HG03378 (cell line): ENCODE measurements at regions not wholly inside any gene's neighbourhood (a gene's known extent, or its start where the extent isn't known, plus 50 kb on each side); places are given as distances from the start of the nearest gene placed in this dataset.

Experiments
- ATAC-seq: cut with Tn5 transposase; IDR thresholded peaks from one replicate; pipeline ENCODE4 v1.9.1; 2021; ENCODE audit warnings: mild to moderate bottlenecking, moderate library complexity; ENCODE audit not compliant: unreplicated experiment

DNA sequence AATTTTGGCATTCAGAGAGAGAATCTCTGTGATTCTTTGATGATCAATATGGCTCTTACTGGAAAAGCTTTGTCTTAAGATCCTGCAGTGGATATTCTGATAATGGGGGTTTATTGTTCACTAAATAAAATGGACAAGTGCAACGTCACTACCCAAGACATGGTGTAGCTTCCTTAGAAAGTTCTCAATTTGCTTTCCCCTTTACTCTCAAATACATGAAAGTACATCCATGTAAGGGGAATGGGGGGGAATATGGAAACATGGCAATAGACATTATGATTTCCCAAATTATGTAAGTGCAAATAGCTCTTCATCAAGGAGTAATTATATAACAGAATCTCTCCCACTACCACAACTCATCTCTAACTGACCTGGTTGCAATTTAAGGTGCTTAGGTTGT, 126.3 kb upstream of the DPYD start:
- no peak for ATAC-seq

DNA sequence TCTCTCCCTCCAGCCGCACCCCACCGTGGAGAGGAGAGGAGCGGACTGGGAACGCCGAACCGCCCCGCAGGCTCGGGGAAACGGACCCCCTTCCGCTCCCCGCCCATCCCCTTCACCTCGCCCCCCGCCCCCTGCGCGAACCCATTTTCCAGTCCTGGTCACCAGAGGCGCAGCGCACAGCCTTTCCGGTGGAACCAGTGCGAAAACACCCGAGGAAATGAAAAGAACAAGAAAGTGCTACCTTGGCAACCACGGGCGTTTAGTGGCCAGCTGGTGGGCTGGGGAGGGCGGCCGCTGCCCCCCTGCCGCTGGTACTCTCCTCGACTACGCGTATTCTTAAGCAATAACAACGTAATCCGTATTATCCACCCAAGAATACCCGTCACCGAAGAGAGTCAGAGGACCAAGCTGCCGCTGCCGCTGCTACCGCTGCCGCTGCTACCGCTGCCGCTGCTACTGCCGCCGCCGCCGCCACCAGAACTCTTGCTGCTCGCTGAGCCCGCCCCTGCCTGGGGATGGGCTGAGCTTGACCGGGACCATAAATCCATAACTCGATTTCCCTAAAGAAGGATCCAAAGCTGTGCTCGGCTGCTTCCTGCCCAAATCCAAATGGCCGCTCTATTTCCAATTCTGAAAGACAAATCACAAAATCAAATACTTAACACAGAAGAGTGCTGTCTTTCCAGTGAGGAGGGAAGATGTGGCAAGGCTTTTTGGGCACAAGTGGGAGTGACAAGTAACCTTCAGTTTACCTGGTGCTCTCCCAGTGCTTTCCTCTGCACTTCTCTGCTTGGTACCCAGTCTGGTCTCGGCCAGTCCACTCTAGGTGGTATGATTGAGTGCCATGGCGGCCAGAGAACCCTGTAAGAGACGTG, 125.2 kb upstream of the DPYD start:
- no peak for ATAC-seq

DNA sequence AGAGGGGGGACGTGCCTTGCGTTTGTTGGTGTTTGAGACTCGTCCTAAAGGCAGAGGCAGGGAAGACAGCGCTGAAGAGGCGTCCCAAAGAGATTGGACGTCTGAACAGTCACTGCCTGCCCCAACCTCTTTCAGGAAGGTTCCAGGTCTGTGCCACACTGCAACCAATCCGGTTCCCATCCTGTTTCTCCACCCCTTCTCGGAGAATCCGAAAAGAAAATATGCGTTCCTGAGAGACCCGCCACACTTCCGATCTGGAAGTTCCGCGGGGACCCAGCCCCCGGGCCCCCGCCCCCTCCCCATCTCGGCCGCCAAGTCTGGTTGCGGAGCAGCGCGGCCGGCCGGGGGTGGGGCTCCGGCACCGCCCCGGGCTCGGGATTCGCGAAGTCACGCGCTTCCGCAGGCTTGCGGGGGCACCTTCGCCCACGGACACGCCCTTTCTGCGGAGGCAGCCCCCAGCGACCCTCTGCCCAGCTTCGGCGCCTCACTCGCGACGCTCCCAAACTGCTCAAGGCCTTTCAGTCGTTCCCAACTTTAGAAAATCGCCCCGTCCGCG, 124.5 kb upstream of the DPYD start:
- no peak for ATAC-seq

DNA sequence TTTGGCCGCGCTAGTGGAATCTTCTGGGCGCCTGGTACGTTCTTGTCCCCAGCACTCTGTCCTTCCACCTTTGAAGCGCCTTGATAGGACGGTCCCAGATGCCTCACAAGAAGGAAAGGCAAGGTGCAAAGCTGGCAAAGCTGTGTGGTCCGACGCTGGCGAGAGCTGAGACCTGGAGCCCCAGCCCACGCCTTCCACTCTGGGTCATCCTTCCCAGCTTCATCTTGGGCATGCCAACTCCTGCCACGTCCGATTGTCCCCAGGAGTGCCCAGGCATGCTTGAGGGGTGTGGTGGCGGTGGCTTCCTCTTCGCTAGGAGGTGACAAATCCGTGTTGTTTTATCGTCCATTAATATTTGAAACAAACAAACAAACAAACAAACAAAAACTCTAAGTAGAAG, 123.9 kb upstream of the DPYD start:
- ATAC-seq: no peak

DNA sequence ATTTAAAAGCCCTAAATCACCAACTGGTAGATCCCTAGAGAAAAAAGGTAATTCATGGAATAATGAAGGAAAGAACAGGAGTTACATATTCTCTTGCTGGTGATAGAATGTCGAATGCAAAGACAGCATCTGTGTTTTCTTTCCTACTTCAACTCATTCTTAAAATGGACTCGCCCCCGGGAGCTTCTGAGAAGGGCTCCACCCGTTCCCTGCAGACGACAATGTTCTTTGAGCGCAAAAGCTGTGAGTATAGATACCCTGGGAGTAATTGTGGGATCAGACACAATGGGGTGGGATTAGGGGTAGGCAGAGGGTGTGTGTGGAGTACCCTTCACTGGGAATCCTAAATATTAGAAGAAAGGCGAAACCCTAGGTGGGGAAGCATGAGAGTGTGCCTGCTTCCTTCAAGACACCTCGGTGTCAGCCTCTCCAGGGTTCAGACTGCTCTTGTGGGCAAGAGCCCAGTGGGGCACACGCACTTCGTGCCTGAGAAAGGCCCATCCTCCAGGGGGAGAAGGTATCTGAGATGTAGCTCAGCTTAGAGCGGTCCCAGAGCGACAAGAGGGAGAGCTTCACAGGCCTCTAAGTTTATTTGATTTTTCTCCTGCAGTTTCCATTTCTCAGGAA, 123.3 kb upstream of the DPYD start:
- no peak for ATAC-seq

DNA sequence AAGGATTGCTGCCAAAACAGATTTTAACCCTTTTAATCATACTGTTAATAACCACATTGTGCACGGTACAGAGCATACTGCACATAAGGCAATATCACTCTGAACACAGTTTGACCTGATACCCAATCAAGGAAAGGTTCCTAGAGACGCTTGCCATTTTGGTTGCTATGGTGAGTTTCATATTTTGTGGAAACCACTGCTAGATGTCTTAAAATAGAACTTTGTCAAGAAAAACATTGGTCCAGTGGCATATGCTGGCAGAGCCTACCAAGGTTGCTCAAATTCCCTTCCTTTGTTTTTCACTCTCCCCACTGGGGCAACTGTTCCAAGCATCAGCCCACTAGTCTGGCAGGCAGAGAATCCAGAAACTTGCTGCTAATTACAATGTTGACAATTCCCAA, 114.8 kb upstream of the DPYD start:
- ATAC-seq: no peak

DNA sequence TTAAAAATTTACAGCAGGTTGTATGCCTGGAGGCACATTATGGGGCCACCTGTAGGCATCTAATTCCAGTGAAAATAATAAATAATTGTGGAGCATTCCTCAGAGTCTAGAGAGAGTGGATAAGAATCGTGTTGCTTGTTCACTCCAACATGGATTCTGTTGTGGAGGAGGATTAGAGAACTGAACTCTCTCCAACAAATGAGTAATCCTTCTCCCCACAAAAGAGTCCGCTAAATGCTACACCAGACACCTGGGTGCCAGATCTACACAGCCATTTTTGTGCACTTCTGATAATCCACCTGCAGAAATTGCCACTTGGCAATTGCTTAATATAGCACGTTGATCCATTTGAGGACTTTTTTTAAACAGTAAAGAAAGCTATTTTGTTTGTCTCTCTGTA, 113.7 kb upstream of the DPYD start:
- no peak for ATAC-seq

DNA sequence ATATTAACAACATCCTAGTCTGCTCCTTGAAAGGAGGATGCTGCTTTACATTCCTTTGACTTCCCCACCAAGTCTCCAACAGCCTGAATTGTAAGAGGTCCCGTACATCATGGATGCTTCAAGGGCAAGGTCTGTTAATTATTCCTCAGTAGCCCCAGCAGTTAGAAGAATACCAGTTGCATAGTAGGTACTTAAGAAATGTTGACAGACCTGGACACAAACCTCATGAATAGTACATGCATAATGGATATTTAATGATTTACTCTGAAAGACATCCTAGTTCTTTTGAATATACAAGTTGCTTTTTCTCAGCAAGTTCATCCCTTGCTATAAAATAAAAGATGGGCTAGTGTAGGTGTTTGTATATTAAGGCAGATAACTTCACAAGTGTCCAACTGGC, 112.1 kb upstream of the DPYD start:
- no peak for ATAC-seq

DNA sequence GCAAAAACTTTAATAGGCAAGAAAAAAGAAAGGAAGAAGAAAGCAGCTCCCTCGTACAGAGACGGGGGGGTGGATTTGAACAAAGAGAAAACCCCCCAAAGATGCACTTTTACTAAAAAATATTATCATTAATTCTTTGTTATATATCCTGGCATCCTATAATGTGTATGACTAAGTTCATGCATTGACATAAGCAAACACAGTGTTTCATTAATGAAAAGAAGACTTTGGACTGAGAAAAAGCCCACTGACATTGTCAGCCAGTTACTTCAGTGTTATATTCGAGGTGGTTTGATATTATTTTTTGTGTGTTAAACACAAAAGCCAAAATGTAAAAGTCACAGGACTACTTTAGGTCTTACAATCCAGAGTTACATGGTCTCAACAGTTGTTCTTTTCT, 110.1 kb upstream of the DPYD start:
- ATAC-seq: no peak

DNA sequence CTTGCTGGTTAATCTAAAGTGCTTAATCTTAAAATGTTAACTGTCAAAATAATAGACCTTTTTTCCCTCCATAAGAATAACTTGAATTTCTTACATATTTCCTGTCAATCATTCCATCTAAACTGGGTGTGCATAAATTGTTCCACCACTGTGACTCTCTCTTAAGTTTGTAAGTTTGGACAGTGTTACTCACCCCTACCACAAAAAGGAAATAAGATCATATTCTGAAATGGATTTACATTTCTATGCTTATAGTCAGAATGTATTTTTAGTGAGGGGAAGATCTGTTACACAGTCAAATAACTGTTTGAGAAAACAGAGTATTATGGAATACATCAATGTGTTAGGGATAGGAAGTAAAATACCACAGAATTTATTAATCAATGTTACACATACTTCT, 109.6 kb upstream of the DPYD start:
- no peak for ATAC-seq

DNA sequence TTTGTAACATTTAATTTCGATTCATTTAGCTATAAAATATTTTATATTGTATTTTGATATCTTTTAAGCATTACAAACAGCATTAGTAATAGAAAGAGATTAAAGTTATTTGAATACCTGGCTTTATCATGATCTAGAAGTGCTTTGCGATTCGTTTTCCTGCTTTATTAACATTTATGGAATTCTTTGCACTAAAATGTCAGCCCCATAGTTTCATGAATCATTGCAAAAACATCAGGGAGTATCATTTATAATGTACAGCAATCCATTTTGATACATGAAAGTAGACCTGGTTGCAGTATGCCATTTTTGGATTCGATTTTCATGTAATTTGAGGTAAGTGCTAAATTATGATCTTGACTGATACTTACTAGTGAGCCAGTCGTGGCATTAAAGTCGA, 108.0 kb upstream of the DPYD start:
- no peak for ATAC-seq

DNA sequence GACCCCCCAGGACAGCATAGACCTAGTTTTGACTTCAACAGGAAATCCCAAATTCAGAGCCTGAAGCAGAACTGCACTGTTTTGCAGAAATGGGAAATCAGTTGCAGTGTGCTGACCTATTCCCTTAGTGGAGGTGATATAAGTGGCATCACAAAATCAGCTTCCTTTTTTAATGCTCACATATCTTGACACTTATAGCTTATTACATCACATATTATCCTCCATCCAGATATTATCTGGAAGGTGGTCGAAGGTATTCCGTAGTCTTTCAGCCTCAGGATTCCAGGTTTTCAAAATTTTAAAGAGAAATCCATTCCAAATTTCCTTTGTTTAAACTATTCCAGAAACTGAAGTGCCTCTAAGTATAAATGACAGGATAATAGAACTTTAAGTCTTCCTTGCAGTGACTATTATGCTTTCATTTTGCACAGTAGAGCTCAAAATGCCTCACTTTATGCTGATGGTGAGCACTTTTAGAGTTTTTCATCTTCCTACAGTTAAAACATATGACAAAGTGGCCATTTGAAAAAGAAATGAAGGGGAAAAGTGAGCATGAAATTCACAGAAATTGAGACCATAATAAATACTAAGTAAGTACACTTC, 106.4 kb upstream of the DPYD start:
- no peak for ATAC-seq

DNA sequence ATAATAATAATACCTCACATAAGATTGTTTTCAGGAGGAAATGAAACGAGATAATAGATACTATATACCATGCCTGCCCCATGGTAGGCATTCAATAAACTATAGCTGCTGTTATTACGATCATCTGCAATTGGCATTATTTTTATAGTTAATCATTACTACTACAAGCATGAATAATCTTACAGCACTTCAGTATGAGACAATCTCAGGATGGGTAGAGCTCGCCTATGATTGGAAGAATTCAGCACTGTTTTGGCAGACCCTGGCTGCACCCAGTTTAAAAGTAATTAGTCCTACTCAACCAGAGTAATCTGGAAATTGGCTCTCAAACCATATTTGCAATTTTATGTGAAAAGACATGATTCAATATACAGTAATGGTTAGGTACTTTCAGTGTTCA, 105.0 kb upstream of the DPYD start:
- ATAC-seq: no peak

DNA sequence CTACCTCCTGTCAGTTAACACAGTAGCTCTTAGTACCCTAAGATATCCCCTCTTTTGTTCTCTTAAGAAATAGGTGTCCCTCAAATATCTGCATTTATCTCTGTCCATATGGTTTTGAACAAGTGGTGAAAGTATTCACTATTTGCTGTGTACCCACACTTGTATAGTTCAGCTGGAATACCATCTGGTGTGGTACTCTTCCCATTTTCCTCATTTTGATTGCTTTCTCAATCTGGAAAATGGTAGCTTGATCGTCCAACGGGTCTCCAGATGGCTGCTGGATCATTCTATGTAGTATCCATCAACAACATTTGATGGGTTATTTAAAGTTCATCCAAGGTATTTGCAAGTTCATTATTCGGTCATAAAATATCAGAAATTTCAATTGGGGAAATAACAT, 100.3 kb upstream of the DPYD start:
- ATAC-seq: no peak

DNA sequence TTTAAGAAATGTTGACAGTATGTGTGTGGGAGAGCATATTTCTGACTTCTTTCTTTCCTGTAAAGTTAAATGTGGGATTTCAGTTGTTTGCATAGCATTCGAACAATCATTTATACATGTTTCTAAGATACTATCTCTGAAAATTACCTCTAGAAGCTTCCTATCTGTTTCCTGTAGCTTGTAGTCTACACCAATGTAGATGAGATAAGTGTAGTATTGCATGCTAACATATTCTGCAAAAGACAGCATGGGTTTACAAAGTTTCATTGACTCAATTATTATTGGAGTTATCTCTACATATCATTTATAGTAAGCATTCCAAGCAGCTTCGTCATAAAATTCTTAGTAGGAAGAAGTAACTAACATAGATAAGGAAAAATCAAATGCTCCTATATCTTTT, 98.9 kb upstream of the DPYD start:
- no peak for ATAC-seq

DNA sequence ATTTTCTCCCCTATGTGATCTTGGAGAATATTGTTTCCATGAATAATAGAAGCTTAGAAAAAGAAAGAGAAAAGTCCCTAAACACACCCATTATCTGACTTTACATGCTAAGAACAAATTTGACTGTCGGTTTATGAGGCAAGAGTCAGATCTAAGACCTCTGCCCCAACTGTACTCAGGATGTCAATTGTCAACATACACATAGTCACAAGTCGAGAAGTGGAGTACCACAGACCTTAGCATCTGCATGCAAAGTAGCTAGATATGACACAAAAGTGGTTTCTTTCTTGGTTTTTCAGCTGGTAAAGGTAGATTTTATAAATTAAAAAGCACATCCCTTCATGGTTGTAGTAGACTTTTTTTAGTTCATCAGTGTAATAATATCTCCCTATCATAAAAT, 97.2 kb upstream of the DPYD start:
- no peak for ATAC-seq

DNA sequence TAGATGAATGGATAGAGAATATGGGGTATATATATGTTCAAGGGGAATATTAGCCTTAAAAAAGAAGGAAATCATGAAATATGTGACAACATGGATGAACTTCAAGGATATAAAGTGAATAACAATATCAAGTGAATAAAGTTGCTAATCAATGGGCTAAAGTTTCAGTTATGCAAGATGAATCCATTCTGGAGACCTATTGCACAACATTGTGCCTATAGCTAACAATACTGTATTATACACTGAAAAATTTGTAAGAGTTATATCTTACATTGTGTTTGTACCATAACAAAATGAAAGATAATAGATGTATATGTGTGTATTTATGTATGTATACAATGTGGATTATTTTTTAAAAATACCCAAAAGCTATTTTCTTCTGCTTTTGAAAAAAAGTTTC, 96.3 kb upstream of the DPYD start:
- ATAC-seq: no peak

DNA sequence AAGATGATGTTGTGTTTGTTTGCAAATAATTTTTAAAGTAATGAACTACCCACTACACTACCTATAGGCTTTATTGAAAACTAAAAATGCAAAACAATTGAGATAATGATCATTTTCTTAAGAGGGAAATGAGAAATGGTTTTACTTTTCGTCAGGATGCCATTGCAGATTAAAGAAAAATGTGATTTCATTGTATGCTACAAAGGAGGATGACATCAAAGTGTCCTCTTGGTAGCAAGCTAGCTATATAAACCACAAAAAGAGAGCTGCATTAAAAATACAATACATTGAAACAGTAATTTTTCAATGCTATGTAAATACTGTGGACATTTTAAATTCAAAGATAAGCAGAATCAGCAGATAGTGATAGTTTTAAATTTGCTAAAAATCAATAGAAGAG, 87.5 kb upstream of the DPYD start:
- no peak for ATAC-seq

DNA sequence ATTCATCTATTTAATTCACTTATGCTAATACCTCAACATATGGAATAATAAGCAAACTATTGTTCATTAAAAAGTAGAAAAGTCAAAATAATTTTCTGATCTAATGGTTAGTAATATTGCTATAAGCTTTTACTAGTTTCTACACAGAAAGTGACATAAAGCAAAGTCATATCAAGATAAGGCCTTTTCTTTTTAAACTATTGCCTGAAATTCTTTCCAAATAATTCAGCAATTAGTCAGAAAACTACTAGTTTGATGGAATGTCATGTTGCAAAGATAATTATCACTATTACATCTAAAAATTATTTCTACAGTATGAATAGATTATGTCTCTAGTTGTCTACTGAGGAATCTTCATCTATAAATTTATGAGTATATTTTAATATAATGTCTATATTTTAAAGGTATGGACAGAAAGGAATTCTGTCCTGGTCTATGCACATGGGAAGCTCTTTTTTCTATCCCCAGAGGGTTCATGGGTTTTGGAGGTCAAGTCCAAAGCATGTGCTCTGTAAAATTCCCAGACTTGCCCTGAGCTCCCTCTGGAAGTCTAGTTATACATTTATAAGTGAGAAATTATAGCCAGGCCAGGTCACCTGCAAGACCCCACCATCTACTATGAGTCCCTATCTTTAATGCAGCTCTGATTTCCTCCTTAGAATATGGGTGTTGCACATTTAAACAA, 84.6 kb upstream of the DPYD start:
- no peak for ATAC-seq

DNA sequence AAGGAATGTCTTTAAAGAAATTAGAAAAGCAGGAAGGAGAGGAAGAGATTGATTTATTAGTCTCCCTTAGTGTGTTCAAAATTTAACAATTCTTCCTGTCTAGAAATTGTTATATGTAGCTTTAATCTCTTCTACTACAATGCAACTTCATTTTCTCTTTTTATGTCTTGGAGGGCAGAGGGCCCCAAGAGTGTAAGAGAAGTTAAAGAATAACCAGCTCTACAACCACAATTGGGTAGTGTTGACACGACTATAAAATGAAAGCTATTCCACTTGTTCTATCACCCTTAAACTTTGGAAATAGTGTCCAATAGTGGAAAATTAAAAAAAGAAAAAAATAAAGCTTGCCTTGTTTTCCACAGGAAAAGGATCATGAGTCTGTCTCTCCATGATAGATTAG, 82.6 kb upstream of the DPYD start:
- no peak for ATAC-seq

DNA sequence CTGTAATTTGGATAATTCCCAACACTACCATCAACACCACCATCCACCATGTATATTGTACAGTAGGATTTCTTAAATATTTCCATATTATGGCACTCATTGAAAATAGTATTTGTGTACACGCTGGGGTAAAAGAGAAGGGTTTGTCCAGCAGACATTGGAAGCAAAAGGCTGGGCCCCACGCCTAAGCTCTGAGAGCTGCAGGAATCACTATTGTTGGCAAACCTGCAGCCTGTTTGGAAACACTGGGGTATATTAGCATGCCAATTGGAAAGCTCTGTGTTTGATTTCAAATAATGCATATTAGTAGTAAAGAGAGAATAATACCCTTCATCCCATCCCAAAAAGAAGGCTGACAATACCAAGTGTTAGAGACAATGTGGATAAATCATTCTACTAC, 81.5 kb upstream of the DPYD start:
- ATAC-seq: no peak
